HepG2 (cell line): ENCODE measurements at regions not wholly inside any gene's neighbourhood (a gene's known extent, or its start where the extent isn't known, plus 50 kb on each side); places are given as distances from the start of the nearest gene placed in this dataset.

Experiments used
- KDM5A ChIP-seq: fragments of 200-600 bp; sonication (generic); IDR thresholded peaks from 2 replicates; pipeline ENCODE4 v1.7.0; 2018; ENCODE audit warnings: antibody characterized with exemption, mild to moderate bottlenecking, low read length, borderline replicate concordance
- MBNL3 ChIP-seq: fragments of 250-450 bp; sonication (Bioruptor Pico); conservative IDR thresholded peaks from 2 replicates; pipeline ENCODE4 v1.8.0; 2022; ENCODE audit warnings: mild to moderate bottlenecking, inconsistent platforms
- PAWR ChIP-seq: sonication (generic); formaldehyde crosslinking; IDR thresholded peaks from 2 replicates; pipeline ENCODE4 v1.4.0; 2020; ENCODE audit warnings: missing genetic modification reagents, mild to moderate bottlenecking, borderline replicate concordance
- PRMT3 ChIP-seq: sonication (generic); formaldehyde crosslinking; IDR thresholded peaks from 2 replicates; pipeline ENCODE4 v1.8.1; 2022; ENCODE audit warnings: low read depth, mild to moderate bottlenecking, moderate library complexity, missing genetic modification reagents, borderline replicate concordance
- REXO4 ChIP-seq: sonication (generic); formaldehyde crosslinking; IDR thresholded peaks from 2 replicates; pipeline ENCODE4 v1.8.0; 2022; ENCODE audit warnings: missing genetic modification reagents, mild to moderate bottlenecking, borderline replicate concordance
- SATB2 ChIP-seq: sonication (generic); formaldehyde crosslinking; IDR thresholded peaks from 2 replicates; pipeline ENCODE4 v1.5.0; 2020; ENCODE audit warnings: missing genetic modification reagents
- ZFAT ChIP-seq: sonication (generic); formaldehyde crosslinking; conservative IDR thresholded peaks from 2 replicates; pipeline ENCODE4 v1.8.1; 2023; ENCODE audit warnings: missing genetic modification reagents, inconsistent platforms
- ZNF12 ChIP-seq: sonication (generic); formaldehyde crosslinking; IDR thresholded peaks from 2 replicates; pipeline ENCODE4 v1.5.0; 2020; ENCODE audit warnings: missing genetic modification reagents
- ZNF17 ChIP-seq: sonication (generic); formaldehyde crosslinking; IDR thresholded peaks from 2 replicates; pipeline ENCODE4 v1.5.0; 2020; ENCODE audit warnings: mild to moderate bottlenecking, missing genetic modification reagents
- ZNF205 ChIP-seq: IDR thresholded peaks from 2 replicates; pipeline ENCODE4 v1.6.1; 2018; ENCODE audit warnings: missing biosample characterization, missing genetic modification reagents
- ZNF44 ChIP-seq: sonication (generic); formaldehyde crosslinking; IDR thresholded peaks from 2 replicates; pipeline ENCODE4 v1.5.1; 2020; ENCODE audit warnings: mild to moderate bottlenecking, missing genetic modification reagents
- ZNF567 ChIP-seq: sonication (generic); formaldehyde crosslinking; IDR thresholded peaks from 2 replicates; pipeline ENCODE4 v1.8.1; 2023; ENCODE audit warnings: mild to moderate bottlenecking, missing genetic modification reagents, borderline replicate concordance
- ZNF850 ChIP-seq: sonication (generic); formaldehyde crosslinking; conservative IDR thresholded peaks from 2 replicates; pipeline ENCODE4 v1.9.0; 2021; ENCODE audit warnings: mild to moderate bottlenecking, missing genetic modification reagents
- TF ChIP-seq, protein P1 (sequence below): sonication (generic); formaldehyde crosslinking; IDR thresholded peaks from 2 replicates; pipeline ENCODE4 v1.4.0; 2020; ENCODE audit warnings: missing genetic modification reagents
- TF ChIP-seq, protein P2 (sequence below): sonication (generic); formaldehyde crosslinking; IDR thresholded peaks from 2 replicates; pipeline ENCODE4 v1.4.0; 2020; ENCODE audit warnings: missing genetic modification reagents
- TF ChIP-seq, protein P3 (sequence below): sonication (generic); formaldehyde crosslinking; IDR thresholded peaks from 2 replicates; pipeline ENCODE4 v1.4.0; 2020; ENCODE audit warnings: mild to moderate bottlenecking, missing genetic modification reagents
- TF ChIP-seq, protein P4 (sequence below): sonication (generic); formaldehyde crosslinking; IDR thresholded peaks from 2 replicates; pipeline ENCODE4 v1.4.0; 2020; ENCODE audit warnings: missing genetic modification reagents
- TF ChIP-seq, protein P5 (sequence below): IDR thresholded peaks from 2 replicates; pipeline ENCODE4 v1.6.1; 2016; ENCODE audit warnings: low read depth
- TF ChIP-seq, protein P6 (sequence below): sonication (generic); formaldehyde crosslinking; IDR thresholded peaks from 2 replicates; pipeline ENCODE4 v1.9.0; 2021; ENCODE audit warnings: missing genetic modification reagents, mild to moderate bottlenecking, borderline replicate concordance
- TF ChIP-seq, protein P7 (sequence below): sonication (generic); formaldehyde crosslinking; IDR thresholded peaks from 2 replicates; pipeline ENCODE4 v1.9.0; 2022; ENCODE audit warnings: low read depth, missing genetic modification reagents

DNA sequence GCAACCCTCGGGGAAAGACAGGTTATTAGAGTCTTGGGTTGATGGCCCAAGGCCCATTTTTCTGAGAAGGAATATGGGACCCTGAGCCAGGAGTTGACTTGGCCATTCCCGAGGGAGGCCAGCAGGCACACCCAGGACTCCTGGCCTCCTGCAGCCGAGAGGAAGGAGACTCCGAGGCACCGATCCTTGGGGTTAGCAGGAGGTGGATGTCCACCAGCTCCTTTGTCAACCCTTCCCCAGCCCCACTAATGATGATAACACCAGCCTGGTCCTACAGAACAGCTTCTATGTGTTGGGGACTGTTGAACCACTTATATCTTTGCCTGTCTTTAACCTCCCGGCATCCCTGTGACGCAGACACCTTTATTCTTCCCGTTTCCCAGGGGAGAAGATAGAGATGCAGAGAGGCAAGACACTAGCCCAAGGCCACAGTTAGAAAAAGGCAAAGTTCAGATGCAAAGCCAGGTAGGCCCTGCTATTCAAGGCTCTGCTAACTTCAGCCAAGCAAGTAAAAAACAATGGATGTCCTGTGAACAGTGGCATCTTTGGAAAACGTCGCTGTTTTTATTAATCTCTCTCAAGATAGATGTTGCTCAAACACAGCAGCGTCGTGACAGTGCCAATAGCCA is 767.3 kb upstream of the TBX3 start (continued):
- TF ChIP-seq, protein P1, sequence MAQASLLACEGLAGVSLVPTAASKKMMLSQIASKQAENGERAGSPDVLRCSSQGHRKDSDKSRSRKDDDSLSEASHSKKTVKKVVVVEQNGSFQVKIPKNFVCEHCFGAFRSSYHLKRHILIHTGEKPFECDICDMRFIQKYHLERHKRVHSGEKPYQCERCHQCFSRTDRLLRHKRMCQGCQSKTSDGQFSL (CRISPR knock-in tag): no peak
- TF ChIP-seq ZNF850: no peak
- no peak for TF ChIP-seq ZNF17
- TF ChIP-seq, protein P2, sequence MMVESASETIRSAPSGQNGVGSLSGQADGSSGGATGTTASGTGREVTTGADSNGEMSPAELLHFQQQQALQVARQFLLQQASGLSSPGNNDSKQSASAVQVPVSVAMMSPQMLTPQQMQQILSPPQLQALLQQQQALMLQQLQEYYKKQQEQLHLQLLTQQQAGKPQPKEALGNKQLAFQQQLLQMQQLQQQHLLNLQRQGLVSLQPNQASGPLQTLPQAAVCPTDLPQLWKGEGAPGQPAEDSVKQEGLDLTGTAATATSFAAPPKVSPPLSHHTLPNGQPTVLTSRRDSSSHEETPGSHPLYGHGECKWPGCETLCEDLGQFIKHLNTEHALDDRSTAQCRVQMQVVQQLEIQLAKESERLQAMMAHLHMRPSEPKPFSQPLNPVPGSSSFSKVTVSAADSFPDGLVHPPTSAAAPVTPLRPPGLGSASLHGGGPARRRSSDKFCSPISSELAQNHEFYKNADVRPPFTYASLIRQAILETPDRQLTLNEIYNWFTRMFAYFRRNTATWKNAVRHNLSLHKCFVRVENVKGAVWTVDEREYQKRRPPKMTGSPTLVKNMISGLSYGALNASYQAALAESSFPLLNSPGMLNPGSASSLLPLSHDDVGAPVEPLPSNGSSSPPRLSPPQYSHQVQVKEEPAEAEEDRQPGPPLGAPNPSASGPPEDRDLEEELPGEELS (CRISPR knock-in tag): no peak
- no peak for TF ChIP-seq ZNF205 (CRISPR knock-in tag)
- TF ChIP-seq, protein P3, sequence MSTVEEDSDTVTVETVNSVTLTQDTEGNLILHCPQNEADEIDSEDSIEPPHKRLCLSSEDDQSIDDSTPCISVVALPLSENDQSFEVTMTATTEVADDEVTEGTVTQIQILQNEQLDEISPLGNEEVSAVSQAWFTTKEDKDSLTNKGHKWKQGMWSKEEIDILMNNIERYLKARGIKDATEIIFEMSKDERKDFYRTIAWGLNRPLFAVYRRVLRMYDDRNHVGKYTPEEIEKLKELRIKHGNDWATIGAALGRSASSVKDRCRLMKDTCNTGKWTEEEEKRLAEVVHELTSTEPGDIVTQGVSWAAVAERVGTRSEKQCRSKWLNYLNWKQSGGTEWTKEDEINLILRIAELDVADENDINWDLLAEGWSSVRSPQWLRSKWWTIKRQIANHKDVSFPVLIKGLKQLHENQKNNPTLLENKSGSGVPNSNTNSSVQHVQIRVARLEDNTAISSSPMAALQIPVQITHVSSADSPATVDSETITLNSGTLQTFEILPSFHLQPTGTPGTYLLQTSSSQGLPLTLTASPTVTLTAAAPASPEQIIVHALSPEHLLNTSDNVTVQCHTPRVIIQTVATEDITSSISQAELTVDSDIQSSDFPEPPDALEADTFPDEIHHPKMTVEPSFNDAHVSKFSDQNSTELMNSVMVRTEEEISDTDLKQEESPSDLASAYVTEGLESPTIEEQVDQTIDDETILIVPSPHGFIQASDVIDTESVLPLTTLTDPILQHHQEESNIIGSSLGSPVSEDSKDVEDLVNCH: no peak
- TF ChIP-seq, protein P4, sequence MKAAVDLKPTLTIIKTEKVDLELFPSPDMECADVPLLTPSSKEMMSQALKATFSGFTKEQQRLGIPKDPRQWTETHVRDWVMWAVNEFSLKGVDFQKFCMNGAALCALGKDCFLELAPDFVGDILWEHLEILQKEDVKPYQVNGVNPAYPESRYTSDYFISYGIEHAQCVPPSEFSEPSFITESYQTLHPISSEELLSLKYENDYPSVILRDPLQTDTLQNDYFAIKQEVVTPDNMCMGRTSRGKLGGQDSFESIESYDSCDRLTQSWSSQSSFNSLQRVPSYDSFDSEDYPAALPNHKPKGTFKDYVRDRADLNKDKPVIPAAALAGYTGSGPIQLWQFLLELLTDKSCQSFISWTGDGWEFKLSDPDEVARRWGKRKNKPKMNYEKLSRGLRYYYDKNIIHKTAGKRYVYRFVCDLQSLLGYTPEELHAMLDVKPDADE: no peak
- TF ChIP-seq, protein P5, sequence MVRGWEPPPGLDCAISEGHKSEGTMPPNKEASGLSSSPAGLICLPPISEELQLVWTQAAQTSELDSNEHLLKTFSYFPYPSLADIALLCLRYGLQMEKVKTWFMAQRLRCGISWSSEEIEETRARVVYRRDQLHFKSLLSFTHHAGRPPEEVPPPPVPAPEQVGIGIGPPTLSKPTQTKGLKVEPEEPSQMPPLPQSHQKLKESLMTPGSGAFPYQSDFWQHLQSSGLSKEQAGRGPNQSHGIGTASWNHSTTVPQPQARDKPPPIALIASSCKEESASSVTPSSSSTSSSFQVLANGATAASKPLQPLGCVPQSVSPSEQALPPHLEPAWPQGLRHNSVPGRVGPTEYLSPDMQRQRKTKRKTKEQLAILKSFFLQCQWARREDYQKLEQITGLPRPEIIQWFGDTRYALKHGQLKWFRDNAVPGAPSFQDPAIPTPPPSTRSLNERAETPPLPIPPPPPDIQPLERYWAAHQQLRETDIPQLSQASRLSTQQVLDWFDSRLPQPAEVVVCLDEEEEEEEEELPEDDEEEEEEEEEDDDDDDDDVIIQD (CRISPR knock-in tag): no peak
- no peak for TF ChIP-seq MBNL3
- TF ChIP-seq ZNF567 (CRISPR knock-in tag): no peak
- TF ChIP-seq SATB2 (CRISPR knock-in tag): no peak
- no peak for TF ChIP-seq PRMT3 (CRISPR knock-in tag)
- TF ChIP-seq ZNF44 (CRISPR knock-in tag): no peak
- TF ChIP-seq PAWR (CRISPR knock-in tag): no peak
- TF ChIP-seq, protein P6, sequence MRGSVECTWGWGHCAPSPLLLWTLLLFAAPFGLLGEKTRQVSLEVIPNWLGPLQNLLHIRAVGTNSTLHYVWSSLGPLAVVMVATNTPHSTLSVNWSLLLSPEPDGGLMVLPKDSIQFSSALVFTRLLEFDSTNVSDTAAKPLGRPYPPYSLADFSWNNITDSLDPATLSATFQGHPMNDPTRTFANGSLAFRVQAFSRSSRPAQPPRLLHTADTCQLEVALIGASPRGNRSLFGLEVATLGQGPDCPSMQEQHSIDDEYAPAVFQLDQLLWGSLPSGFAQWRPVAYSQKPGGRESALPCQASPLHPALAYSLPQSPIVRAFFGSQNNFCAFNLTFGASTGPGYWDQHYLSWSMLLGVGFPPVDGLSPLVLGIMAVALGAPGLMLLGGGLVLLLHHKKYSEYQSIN (CRISPR knock-in tag): no peak
- TF ChIP-seq, protein P7, sequence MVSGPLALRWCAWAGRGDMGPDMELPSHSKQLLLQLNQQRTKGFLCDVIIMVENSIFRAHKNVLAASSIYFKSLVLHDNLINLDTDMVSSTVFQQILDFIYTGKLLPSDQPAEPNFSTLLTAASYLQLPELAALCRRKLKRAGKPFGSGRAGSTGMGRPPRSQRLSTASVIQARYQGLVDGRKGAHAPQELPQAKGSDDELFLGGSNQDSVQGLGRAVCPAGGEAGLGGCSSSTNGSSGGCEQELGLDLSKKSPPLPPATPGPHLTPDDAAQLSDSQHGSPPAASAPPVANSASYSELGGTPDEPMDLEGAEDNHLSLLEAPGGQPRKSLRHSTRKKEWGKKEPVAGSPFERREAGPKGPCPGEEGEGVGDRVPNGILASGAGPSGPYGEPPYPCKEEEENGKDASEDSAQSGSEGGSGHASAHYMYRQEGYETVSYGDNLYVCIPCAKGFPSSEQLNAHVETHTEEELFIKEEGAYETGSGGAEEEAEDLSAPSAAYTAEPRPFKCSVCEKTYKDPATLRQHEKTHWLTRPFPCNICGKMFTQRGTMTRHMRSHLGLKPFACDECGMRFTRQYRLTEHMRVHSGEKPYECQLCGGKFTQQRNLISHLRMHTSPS (CRISPR knock-in tag): no peak
- no peak for TF ChIP-seq ZFAT (CRISPR knock-in tag)
- TF ChIP-seq KDM5A: no peak
- peak; percentile 71 for TF ChIP-seq ZNF12 (CRISPR knock-in tag)
- TF ChIP-seq REXO4 (CRISPR knock-in tag): no peak
